Urinary bladder (tissue), 3 donors: ENCODE measurements at regions not wholly inside any gene's neighbourhood (a gene's known extent, or its start where the extent isn't known, plus 50 kb on each side); places are given as distances from the start of the nearest gene placed in this dataset.
"Not testable (repeated sequence)": the region's sequence is repeated elsewhere in the genome, so short reads cannot be mapped to it uniquely, and the experiment has no call there.

ENCODE experiments used
- DNase-seq: peaks from one replicate; pipeline ENCODE4 v3.0.0-alpha.2; 2015; ENCODE audit errors: extremely low spot score
- H3K27ac ChIP-seq: one replicate; pipeline ENCODE4 v1.5.1; 2013; ENCODE audit warnings: low read depth, mild to moderate bottlenecking, moderate library complexity
- H3K36me3 ChIP-seq: one replicate; pipeline ENCODE4 v1.6.1; 2013; ENCODE audit warnings: mild to moderate bottlenecking, moderate library complexity; ENCODE audit not compliant: insufficient read depth
- H3K4me1 ChIP-seq: one replicate; pipeline ENCODE4 v1.6.1; 2013; ENCODE audit warnings: mild to moderate bottlenecking, moderate library complexity; ENCODE audit not compliant: insufficient read depth
- H3K4me3 ChIP-seq: one replicate; pipeline ENCODE4 v1.5.1; 2013; ENCODE audit warnings: low read depth, low read length
- WGBS: extraction: QIAGEN DNeasy Blood & Tissue Kit; methylation state at CpG from one replicate; pipeline ENCODE4 v1.1.7; 2013; 5-methylcytosine and 5-hydroxymethylcytosine counted together
- donor health status: healthy with polysubstance abuse.
- donor health status: healthy.

GRCh38 chr9:78409928-78410510 lies 113.1 kb downstream of the PSAT1 start:
- not testable (repeated sequence) for H3K4me3 ChIP-seq, H3K36me3 ChIP-seq, DNase-seq, H3K27ac ChIP-seq, H3K4me1 ChIP-seq
- 98% methylated on average over 25 of the region's 25 CpGs for WGBS

DNA sequence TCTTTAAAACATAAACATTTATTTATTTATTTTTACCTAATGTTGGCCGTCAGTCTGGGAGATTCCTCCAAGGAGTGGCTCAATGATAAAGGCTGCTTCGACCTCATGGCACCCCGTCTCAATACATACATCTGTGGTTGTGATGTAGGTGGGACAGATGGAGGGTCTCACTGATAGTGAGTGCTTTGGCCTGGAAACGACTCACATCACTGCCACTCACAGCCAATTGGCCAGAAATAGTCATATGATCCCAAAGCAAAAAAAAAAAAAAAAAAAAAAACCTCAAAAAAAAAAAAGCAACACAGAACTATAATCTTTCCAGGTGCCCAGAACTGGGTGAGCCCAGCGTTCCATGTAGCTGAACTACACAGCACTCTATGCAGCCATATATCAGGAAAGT lies 125.4 kb downstream of the PSAT1 start:
- 87% methylated on average over 5 of the region's 5 CpGs for WGBS
- H3K4me3 ChIP-seq, result no peak overlapping the region
- H3K27ac ChIP-seq, result no peak overlapping the region

GRCh38 chr9:78424299-78424698 lies 127.4 kb downstream of the PSAT1 start:
- H3K4me1 ChIP-seq, result no peaks in the 10 kb centered on the region
- no peak for DNase-seq
- no peak overlapping the region for H3K4me3 ChIP-seq
- no peak overlapping the region for H3K27ac ChIP-seq
- WGBS, result 94% methylated on average over 3 of the region's 3 CpGs
- H3K36me3 ChIP-seq, result no peaks in the 10 kb centered on the region

More for the DNA sequence above, 125.4 kb downstream of the PSAT1 start:
- DNase-seq, result no peak
- Histone ChIP-seq H3K4me1 (no peaks in the 10 kb centered on the region), H3K36me3 (no peaks in the 10 kb centered on the region)

DNA sequence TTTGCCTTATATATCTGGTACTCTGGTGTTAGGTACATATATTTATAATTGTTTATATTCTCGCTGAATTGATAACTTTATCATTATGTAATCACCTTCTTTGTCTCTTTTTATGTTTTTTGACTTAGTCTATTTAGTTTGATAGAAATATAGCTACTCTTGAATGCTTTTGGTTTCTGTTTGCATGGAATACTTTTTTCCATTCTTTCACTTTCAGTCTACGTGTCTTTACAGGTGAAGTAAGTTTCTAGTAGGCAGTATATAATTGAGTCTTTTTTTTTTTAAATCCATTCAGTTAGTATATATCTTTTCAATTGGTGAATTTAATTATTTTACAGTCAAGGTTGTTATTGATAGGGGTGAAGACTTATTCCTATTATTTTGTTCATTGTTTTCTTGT lies 131.7 kb downstream of the PSAT1 start:
- Histone ChIP-seq H3K4me1 (no peaks in the 10 kb centered on the region), H3K36me3 (no peaks in the 10 kb centered on the region), H3K4me3 (no peak overlapping the region), H3K27ac (no peak overlapping the region)
- WGBS, result 81% methylated on average over 2 of the region's 2 CpGs
- DNase-seq, result no peak

- H3K36me3 ChIP-seq, result no peaks in the 10 kb centered on the region
- no peak overlapping the region for H3K27ac ChIP-seq
- H3K4me1 ChIP-seq, result no peaks in the 10 kb centered on the region
- no peak for DNase-seq
- 87% methylated on average over 3 of the region's 3 CpGs for WGBS
- no peak overlapping the region for H3K4me3 ChIP-seq
Observed at GRCh38 chr9:78430387-78430786, 133.5 kb downstream of the PSAT1 start.

GRCh38 chr9:78431039-78431438 lies 134.1 kb downstream of the PSAT1 start:
- WGBS, result 85% methylated on average over 6 of the region's 6 CpGs

GRCh38 chr9:78436873-78437272 lies 139.9 kb downstream of the PSAT1 start:
- Histone ChIP-seq H3K4me3 (no peak overlapping the region), H3K27ac (no peak overlapping the region), H3K36me3 (no peaks in the 10 kb centered on the region), H3K4me1 (no peaks in the 10 kb centered on the region)
- DNase-seq, result no peak
- 83% methylated on average over 2 of the region's 2 CpGs for WGBS

More at GRCh38 chr9:78431039-78431438, 134.1 kb downstream of the PSAT1 start:
- H3K27ac ChIP-seq, H3K4me1 ChIP-seq, DNase-seq, H3K4me3 ChIP-seq, H3K36me3 ChIP-seq: not testable (repeated sequence)

DNA sequence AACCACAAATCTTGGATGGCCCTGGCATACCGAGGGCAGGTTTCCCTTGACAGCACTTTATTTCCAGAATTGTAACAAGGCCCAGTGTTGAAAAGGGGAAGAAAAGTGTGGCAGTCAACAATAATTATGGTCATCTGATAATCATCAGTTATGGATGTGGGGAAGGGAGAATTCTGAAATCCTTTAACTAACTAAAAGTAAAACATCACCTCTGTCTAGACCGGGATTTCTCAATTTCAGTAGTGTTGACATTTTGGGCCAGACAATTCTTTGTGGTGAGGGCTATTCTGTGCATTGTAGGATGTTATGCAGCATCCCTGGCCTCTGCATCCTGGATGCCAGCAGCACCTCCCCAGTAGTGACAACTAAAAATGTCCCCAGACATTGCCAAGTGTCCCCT lies 140.4 kb downstream of the PSAT1 start:
- no peaks in the 10 kb centered on the region for H3K36me3 ChIP-seq
- H3K4me3 ChIP-seq, result no peak overlapping the region
- no peaks in the 10 kb centered on the region for H3K4me1 ChIP-seq
- no peak for DNase-seq
- 82% methylated on average over 2 of the region's 2 CpGs for WGBS
- H3K27ac ChIP-seq, result no peak overlapping the region

DNA sequence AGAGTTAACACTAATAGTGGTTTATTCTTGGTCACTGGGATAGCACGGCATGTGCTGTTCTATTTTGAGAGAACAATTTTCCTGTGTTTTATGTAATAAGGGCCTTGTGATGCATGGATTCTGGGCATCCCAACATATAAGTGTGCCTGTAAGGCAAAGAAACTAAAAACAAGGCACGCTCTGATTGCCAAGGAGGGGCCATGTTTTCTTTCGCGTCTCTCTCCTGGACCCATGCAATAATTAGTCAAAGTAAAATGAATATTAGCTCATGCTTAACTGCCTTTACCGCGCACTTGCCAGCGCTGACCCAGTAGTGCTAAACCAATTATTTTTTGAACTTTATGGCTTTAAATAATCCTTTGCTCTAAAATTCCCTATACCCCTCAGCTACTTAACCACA lies 140.9 kb downstream of the PSAT1 start:
- no peaks in the 10 kb centered on the region for H3K4me1 ChIP-seq
- no peak for DNase-seq
- WGBS, result 91% methylated on average over 7 of the region's 7 CpGs
- H3K27ac ChIP-seq, result no peak overlapping the region
- H3K36me3 ChIP-seq, result no peaks in the 10 kb centered on the region
- no peak overlapping the region for H3K4me3 ChIP-seq

- Histone ChIP-seq H3K4me1 (no peaks in the 10 kb centered on the region), H3K36me3 (no peaks in the 10 kb centered on the region), H3K4me3 (no peak overlapping the region), H3K27ac (no peak overlapping the region)
- 73% methylated on average over 6 of the region's 6 CpGs for WGBS
- no peak for DNase-seq
Observed at GRCh38 chr9:78438211-78438610, 141.3 kb downstream of the PSAT1 start.

- DNase-seq, result no peak
- H3K4me3 ChIP-seq, result no peak overlapping the region
- WGBS, result 53% methylated on average over 9 of the region's 9 CpGs
- no peaks in the 10 kb centered on the region for H3K36me3 ChIP-seq
- no peaks in the 10 kb centered on the region for H3K4me1 ChIP-seq
- no peak overlapping the region for H3K27ac ChIP-seq
Observed at GRCh38 chr9:78438780-78439179, 141.9 kb downstream of the PSAT1 start.

DNA sequence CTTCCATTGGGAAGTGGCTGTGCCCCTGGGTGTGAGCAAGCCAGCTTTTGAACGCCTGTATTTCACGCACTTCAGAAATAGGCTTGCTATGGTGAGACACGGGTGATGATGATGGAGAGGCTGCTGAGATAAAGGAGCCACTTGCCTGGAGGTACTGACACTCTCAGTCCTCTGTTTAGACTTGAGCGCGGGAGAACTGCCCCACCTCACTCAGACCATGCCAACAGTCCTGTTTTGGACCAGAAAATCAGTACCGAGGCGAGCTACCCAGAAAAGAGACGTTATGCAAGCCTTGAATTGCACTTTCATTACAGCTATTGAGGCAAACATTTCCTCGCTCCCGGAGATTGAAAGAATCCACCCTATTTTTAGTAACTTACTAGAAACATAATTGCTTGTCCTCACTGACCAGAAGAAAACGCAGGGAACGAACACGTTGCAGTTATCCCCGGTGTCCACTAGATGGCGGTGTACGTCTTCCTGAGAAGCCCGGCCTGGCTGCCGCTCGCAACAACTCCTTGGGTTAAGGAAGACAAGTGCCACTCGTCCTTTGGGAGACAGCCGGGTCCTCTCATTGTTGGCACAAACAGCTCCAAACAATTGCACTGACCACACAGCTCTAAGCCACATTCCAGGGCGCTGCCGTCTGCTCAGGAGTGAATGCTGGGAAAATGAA lies 142.4 kb downstream of the PSAT1 start:
- no peak overlapping the region for H3K4me3 ChIP-seq
- H3K36me3 ChIP-seq, result no peaks in the 10 kb centered on the region
- no peaks in the 10 kb centered on the region for H3K4me1 ChIP-seq
- WGBS, result 5% methylated on average over 23 of the region's 23 CpGs
- DNase-seq, result peak; percentile 63
- no peak overlapping the region for H3K27ac ChIP-seq

- 83% methylated on average over 10 of the region's 10 CpGs for WGBS
- no peak overlapping the region for H3K4me3 ChIP-seq
- no peak for DNase-seq
- H3K4me1 ChIP-seq, result no peaks in the 10 kb centered on the region
- no peaks in the 10 kb centered on the region for H3K36me3 ChIP-seq
- H3K27ac ChIP-seq, result no peak overlapping the region
Observed at GRCh38 chr9:78439866-78440830, 143.2 kb downstream of the PSAT1 start.

DNA sequence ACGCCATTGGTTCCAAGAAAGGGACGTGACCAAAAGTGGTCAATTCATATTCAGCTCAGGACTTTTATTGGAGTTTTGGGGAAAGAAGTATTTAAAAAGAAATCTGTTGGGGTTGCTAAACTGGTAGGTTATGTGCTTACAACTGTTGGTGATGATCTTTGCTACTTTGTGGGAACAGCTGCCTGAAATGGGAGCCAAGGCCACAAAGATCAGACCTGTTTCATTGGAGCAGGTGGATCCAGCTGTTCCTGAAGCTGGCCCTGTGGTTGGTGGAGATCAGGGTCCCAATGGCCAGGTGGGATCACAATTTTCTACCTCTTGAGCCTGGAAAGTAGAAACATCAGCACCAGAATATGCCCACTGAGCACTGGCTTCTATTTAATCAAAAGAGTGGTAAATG lies 144.5 kb downstream of the PSAT1 start:
- Histone ChIP-seq H3K27ac (no peak overlapping the region), H3K4me3 (no peak overlapping the region), H3K4me1 (no peaks in the 10 kb centered on the region), H3K36me3 (no peaks in the 10 kb centered on the region)
- whole genome bisulfite sequencing, result 85% methylated on average over 2 of the region's 2 CpGs
- DNase-seq, result no peak
